ENCODE measurements at regions not wholly inside any gene's neighbourhood (a gene's known extent, or its start where the extent isn't known, plus 50 kb on each side); places are given as distances from the start of the nearest gene placed in this dataset.

- Histone ChIP-seq H3K23ac (ENCODE audit: low read length) (no peak overlapping the region), H3K4me2 (ENCODE audit: low read length) (no peak overlapping the region), H3K27ac (ENCODE audit: low read depth, low read length) (no peak overlapping the region), H3K4me3 (ENCODE audit: low read depth, low read length) (no peak overlapping the region), H3K79me2 (ENCODE audit: control insufficient read depth, insufficient read depth, low read length, poor library complexity) (no peaks in the 10 kb centered on the region), H3K4ac (ENCODE audit: low read depth, low read length) (no peak overlapping the region), H3K79me1 (ENCODE audit: low read length) (no peaks in the 10 kb centered on the region), H2BK12ac (ENCODE audit: low read length) (no peak overlapping the region), H2BK5ac (ENCODE audit: low read depth, low read length, poor library complexity) (no peak overlapping the region), H3K9me3 (ENCODE audit: insufficient read depth, low read depth, low read length) (peaks cover 11% of the 10 kb centered on the region), H4K12ac (ENCODE audit: low read depth, low read length) (no peak overlapping the region), H3K36me3 (ENCODE audit: control insufficient read depth in 1 of 2, insufficient read depth in 2 of 2, low read length in 2 of 2) (no peaks in the 10 kb centered on the region), H4K91ac (ENCODE audit: low read depth, low read length) (no peak overlapping the region), H3K27me3 (ENCODE audit: insufficient read depth, low read length) (no peaks in the 10 kb centered on the region), H2BK120ac (ENCODE audit: insufficient read depth, low read length, poor library complexity) (no peak overlapping the region), H2AFZ (ENCODE audit: insufficient read depth, low read length, poor library complexity) (no peak overlapping the region), H2AK5ac (ENCODE audit: low read length) (no peak overlapping the region), H3K18ac (ENCODE audit: low read length) (no peak overlapping the region), H3K14ac (ENCODE audit: low read length) (no peak overlapping the region), H3K9ac (ENCODE audit: low read length) (no peak overlapping the region), H4K8ac (ENCODE audit: low read depth, low read length) (no peak overlapping the region), H3K4me1 (ENCODE audit: control insufficient read depth in 1 of 2, insufficient read depth in 2 of 2, low read length in 2 of 2) (no peaks in the 10 kb centered on the region)
- DNase-seq: no peak
- no CpG with 5 or more reads among the region's 8 CpGs for WGBS (ENCODE audit: extremely low coverage, insufficient coverage, insufficient read length)
Measured at GRCh38 chr17:69822314-69822875, 252.6 kb upstream of the KCNJ16 start.

- no peak overlapping the region for H2BK5ac ChIP-seq (ENCODE audit: low read depth, low read length, poor library complexity)
- H3K4ac ChIP-seq (ENCODE audit: low read depth, low read length): no peak overlapping the region
- H3K9me3 ChIP-seq (ENCODE audit: insufficient read depth, low read depth, low read length): no peaks in the 10 kb centered on the region
- H3K18ac ChIP-seq (ENCODE audit: low read length): no peak overlapping the region
- no peaks in the 10 kb centered on the region for H3K27me3 ChIP-seq (ENCODE audit: insufficient read depth, low read length)
- WGBS (ENCODE audit: extremely low coverage, insufficient coverage, insufficient read length): no CpG with 5 or more reads among the region's 6 CpGs
- DNase-seq: no peak
- H3K14ac ChIP-seq (ENCODE audit: low read length): no peak overlapping the region
- H3K4me2 ChIP-seq (ENCODE audit: low read length): no peak overlapping the region
- H3K79me1 ChIP-seq (ENCODE audit: low read length): no peaks in the 10 kb centered on the region
- no peak overlapping the region for H3K27ac ChIP-seq (ENCODE audit: low read depth, low read length)
- no peak overlapping the region for H4K91ac ChIP-seq (ENCODE audit: low read depth, low read length)
- H3K4me1 ChIP-seq (ENCODE audit: control insufficient read depth in 1 of 2, insufficient read depth in 2 of 2, low read length in 2 of 2): no peaks in the 10 kb centered on the region
- no peak overlapping the region for H2AFZ ChIP-seq (ENCODE audit: insufficient read depth, low read length, poor library complexity)
- no peak overlapping the region for H2BK12ac ChIP-seq (ENCODE audit: low read length)
- no peak overlapping the region for H3K4me3 ChIP-seq (ENCODE audit: low read depth, low read length)
- H4K12ac ChIP-seq (ENCODE audit: low read depth, low read length): no peak overlapping the region
- no peak overlapping the region for H2BK120ac ChIP-seq (ENCODE audit: insufficient read depth, low read length, poor library complexity)
- H3K79me2 ChIP-seq (ENCODE audit: control insufficient read depth, insufficient read depth, low read length, poor library complexity): no peaks in the 10 kb centered on the region
- H2AK5ac ChIP-seq (ENCODE audit: low read length): no peak overlapping the region
- no peak overlapping the region for H3K9ac ChIP-seq (ENCODE audit: low read length)
- H3K23ac ChIP-seq (ENCODE audit: low read length): no peak overlapping the region
- no peak overlapping the region for H4K8ac ChIP-seq (ENCODE audit: low read depth, low read length)
- no peaks in the 10 kb centered on the region for H3K36me3 ChIP-seq (ENCODE audit: control insufficient read depth in 1 of 2, insufficient read depth in 2 of 2, low read length in 2 of 2)
Measured at GRCh38 chr17:69828087-69828486, 246.9 kb upstream of the KCNJ16 start.

- DNase-seq: no peak
- Histone ChIP-seq H3K79me2 (ENCODE audit: control insufficient read depth, insufficient read depth, low read length, poor library complexity) (no peaks in the 10 kb centered on the region), H3K4ac (ENCODE audit: low read depth, low read length) (no peak overlapping the region), H3K9me3 (ENCODE audit: insufficient read depth, low read depth, low read length) (no peaks in the 10 kb centered on the region), H2BK12ac (ENCODE audit: low read length) (no peak overlapping the region), H3K36me3 (ENCODE audit: control insufficient read depth in 1 of 2, insufficient read depth in 2 of 2, low read length in 2 of 2) (no peaks in the 10 kb centered on the region), H4K91ac (ENCODE audit: low read depth, low read length) (no peak overlapping the region), H2AK5ac (ENCODE audit: low read length) (no peak overlapping the region), H3K23ac (ENCODE audit: low read length) (no peak overlapping the region), H3K9ac (ENCODE audit: low read length) (no peak overlapping the region), H4K8ac (ENCODE audit: low read depth, low read length) (no peak overlapping the region), H4K12ac (ENCODE audit: low read depth, low read length) (no peak overlapping the region), H2AFZ (ENCODE audit: insufficient read depth, low read length, poor library complexity) (no peak overlapping the region), H2BK5ac (ENCODE audit: low read depth, low read length, poor library complexity) (no peak overlapping the region), H3K79me1 (ENCODE audit: low read length) (no peaks in the 10 kb centered on the region), H3K14ac (ENCODE audit: low read length) (no peak overlapping the region), H3K18ac (ENCODE audit: low read length) (no peak overlapping the region), H3K4me3 (ENCODE audit: low read depth, low read length) (no peak overlapping the region), H2BK120ac (ENCODE audit: insufficient read depth, low read length, poor library complexity) (no peak overlapping the region), H3K27me3 (ENCODE audit: insufficient read depth, low read length) (no peaks in the 10 kb centered on the region), H3K27ac (ENCODE audit: low read depth, low read length) (no peak overlapping the region), H3K4me1 (ENCODE audit: control insufficient read depth in 1 of 2, insufficient read depth in 2 of 2, low read length in 2 of 2) (no peaks in the 10 kb centered on the region), H3K4me2 (ENCODE audit: low read length) (no peak overlapping the region)
- WGBS (ENCODE audit: extremely low coverage, insufficient coverage, insufficient read length): no CpG with 5 or more reads among the region's 2 CpGs
Measured at GRCh38 chr17:69834494-69834893, 240.5 kb upstream of the KCNJ16 start.

GRCh38 chr17:69851736-69852135 lies 223.3 kb upstream of the KCNJ16 start:
- Histone ChIP-seq H2BK120ac (ENCODE audit: insufficient read depth, low read length, poor library complexity) (no peak overlapping the region), H3K27ac (ENCODE audit: low read depth, low read length) (no peak overlapping the region), H3K79me1 (ENCODE audit: low read length) (peaks cover 2% of the 10 kb centered on the region), H3K9me3 (ENCODE audit: insufficient read depth, low read depth, low read length) (no peaks in the 10 kb centered on the region), H3K4me2 (ENCODE audit: low read length) (no peak overlapping the region), H2AFZ (ENCODE audit: insufficient read depth, low read length, poor library complexity) (no peak overlapping the region), H4K8ac (ENCODE audit: low read depth, low read length) (no peak overlapping the region), H3K18ac (ENCODE audit: low read length) (no peak overlapping the region), H2BK12ac (ENCODE audit: low read length) (no peak overlapping the region), H3K27me3 (ENCODE audit: insufficient read depth, low read length) (no peaks in the 10 kb centered on the region), H3K4me1 (ENCODE audit: control insufficient read depth in 1 of 2, insufficient read depth in 2 of 2, low read length in 2 of 2) (peaks cover 0 to 4% of the 10 kb centered on the region in 2 experiments), H4K12ac (ENCODE audit: low read depth, low read length) (no peak overlapping the region), H3K9ac (ENCODE audit: low read length) (no peak overlapping the region), H2BK5ac (ENCODE audit: low read depth, low read length, poor library complexity) (no peak overlapping the region), H4K91ac (ENCODE audit: low read depth, low read length) (no peak overlapping the region), H3K4ac (ENCODE audit: low read depth, low read length) (no peak overlapping the region), H3K14ac (ENCODE audit: low read length) (no peak overlapping the region), H3K23ac (ENCODE audit: low read length) (no peak overlapping the region), H3K4me3 (ENCODE audit: low read depth, low read length) (no peak overlapping the region), H2AK5ac (ENCODE audit: low read length) (no peak overlapping the region), H3K79me2 (ENCODE audit: control insufficient read depth, insufficient read depth, low read length, poor library complexity) (no peaks in the 10 kb centered on the region), H3K36me3 (ENCODE audit: control insufficient read depth in 1 of 2, insufficient read depth in 2 of 2, low read length in 2 of 2) (no peaks in the 10 kb centered on the region)
- DNase-seq: no peak
- no CpG with 5 or more reads among the region's 4 CpGs for WGBS (ENCODE audit: extremely low coverage, insufficient coverage, insufficient read length)
